GM18858 (cell line): ENCODE measurements at regions not wholly inside any gene's neighbourhood (a gene's known extent, or its start where the extent isn't known, plus 50 kb on each side); places are given as distances from the start of the nearest gene placed in this dataset.

Source experiments
- ATAC-seq: cut with Tn5 transposase; IDR thresholded peaks from one replicate; pipeline ENCODE4 v1.9.1; 2021; ENCODE audit not compliant: unreplicated experiment

GRCh38 chr9:38164659-38165221 lies 95.7 kb upstream of the SHB start:
- no peak for ATAC-seq

- ATAC-seq, result no peak
Observed at GRCh38 chr9:38163518-38163917, 94.5 kb upstream of the SHB start.

DNA sequence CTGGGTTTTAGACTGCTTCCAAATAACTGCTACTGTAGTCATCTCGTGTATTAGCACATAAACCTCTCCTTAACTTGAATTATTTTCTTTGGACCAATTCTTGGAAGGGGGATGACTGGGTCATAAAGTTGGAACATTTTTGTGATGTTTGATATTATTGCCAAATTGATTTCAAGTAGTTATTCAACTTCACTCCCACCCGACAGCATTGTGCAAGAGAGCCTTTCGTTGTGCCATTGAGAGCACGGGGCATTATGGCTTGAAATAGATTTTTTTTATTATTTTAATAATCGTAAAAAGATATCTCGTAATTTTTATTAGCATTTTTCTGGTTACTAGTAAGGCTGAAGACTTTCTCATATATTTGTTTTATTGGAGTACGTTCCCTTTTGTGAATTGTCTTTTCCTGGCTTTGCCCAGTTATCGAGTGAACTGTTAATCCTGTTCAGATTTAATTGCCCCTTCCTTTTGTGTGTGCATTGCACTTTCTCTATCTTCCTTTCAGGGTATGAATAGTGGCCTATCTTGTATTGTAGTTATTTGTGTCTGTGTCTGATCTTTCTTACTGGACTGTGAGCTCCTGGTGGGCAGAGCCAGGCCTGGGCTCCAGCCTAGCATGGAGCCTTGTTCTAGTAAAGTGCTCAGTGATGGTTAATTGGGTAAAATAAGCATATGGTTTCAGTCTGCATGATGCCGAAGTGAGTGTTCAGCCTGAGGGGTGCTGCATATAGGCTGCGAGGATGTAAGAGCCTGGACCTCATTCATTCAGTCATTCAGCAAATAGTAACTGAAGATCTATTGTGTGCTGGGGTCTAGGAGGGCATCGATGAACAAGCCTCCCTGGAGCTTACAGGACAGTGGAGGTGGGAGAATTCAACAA lies 93.5 kb upstream of the SHB start:
- ATAC-seq, result no peak

DNA sequence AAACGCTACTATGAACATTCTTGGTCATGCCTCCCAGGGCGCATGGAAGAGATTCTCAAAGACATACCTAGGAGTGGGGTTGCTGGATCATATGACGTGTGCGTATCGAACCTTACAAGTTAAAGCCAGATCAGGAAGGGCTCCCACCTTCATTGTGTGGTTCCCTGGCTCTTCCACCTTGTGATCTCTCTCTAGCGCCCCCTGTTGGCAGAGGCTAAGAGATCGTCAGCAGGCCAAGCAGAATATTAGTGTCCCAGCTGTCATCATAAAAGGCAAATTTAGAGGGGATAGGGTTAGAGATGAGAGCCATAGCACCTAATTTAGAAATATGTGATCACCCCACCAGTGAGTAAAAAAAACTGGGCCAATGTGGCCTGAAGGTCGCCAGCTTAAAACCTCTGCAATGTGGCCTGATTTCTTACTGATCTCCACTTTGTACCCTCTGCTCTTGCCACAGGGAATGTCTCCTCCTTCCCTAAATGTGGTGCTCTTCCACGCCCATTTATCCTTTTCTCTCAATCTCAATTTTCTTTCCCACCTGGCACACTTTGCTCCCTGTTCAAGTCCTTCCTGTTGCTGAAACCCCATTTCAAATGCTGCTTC lies 91.7 kb upstream of the SHB start:
- no peak for ATAC-seq

DNA sequence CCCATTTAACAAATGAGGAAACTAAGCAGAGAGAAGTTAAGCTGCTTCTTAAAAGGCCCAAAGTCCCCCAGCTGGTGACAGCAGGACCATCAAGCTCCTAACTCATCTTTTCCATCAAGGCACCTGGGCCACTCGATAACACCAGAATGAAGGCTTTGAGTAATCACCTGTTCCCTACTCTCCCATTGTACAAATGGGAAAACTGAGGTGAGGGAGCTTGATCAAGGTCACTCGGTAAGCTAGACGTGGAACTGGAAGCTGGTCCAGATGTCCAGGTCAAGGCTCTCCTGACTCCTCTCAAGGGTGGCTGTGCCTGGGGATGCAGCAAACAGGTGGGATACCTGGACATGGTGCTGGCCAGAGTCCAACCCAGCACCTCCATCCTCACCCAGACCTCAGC lies 90.6 kb upstream of the SHB start:
- ATAC-seq, result no peak

GRCh38 chr9:38158628-38159027 lies 89.6 kb upstream of the SHB start:
- ATAC-seq, result no peak

- no peak for ATAC-seq
Observed at GRCh38 chr9:38157711-38158110, 88.7 kb upstream of the SHB start.

- ATAC-seq, result no peak
Observed at GRCh38 chr9:38154501-38155421, 85.7 kb upstream of the SHB start.

- no peak for ATAC-seq
Observed at GRCh38 chr9:38153910-38154291, 84.9 kb upstream of the SHB start.

- no peak for ATAC-seq
Observed at GRCh38 chr9:38153152-38153909, 84.3 kb upstream of the SHB start.

DNA sequence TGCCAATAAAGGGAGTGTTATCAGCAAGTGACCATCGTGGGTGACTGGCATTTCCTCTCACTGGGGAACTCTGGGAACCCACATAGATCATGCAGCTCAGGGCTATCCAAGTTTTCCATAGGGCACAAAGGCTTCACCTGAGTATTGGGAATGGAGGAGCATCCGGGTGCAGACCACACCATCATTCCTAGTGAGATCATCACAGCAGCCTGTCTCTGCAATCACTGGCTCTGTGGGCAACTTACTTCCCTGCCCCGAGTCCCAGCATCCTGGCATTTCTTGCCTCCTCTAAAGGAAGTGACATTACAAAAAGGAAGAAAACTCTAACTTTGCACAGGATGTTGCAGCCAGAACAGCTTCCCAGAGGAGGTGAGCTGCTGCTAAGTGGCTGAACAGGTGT lies 80.6 kb upstream of the SHB start:
- ATAC-seq, result no peak

GRCh38 chr9:38146844-38147243 lies 77.8 kb upstream of the SHB start:
- no peak for ATAC-seq

DNA sequence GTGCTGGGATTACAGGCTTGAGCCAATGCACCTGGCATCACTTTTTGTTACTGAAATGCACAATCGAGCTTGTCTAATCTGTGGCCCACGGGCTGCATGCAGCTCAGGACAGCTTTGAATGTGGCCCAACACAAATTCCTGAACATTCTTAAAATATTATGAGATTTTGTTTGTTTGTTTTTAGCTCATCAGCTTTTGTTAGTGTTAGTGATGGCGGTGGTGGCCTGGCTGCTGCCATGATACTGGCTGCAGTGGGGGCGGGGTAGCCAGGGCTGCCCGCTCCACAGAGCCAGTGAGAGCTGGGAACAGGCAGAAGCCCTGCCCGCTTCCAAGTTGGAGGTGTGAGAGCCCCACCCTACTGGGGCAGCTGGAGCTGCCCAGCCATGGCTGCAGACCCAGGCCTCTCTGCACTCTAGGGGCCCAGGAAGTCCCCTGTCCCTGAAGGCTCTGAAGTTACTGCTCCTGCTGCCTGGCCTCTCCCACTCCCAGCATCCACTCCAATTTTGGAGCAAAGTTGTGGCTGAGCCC lies 76.6 kb upstream of the SHB start:
- ATAC-seq, result no peak

- ATAC-seq, result no peak
Observed at GRCh38 chr9:38144421-38144820, 75.4 kb upstream of the SHB start.

DNA sequence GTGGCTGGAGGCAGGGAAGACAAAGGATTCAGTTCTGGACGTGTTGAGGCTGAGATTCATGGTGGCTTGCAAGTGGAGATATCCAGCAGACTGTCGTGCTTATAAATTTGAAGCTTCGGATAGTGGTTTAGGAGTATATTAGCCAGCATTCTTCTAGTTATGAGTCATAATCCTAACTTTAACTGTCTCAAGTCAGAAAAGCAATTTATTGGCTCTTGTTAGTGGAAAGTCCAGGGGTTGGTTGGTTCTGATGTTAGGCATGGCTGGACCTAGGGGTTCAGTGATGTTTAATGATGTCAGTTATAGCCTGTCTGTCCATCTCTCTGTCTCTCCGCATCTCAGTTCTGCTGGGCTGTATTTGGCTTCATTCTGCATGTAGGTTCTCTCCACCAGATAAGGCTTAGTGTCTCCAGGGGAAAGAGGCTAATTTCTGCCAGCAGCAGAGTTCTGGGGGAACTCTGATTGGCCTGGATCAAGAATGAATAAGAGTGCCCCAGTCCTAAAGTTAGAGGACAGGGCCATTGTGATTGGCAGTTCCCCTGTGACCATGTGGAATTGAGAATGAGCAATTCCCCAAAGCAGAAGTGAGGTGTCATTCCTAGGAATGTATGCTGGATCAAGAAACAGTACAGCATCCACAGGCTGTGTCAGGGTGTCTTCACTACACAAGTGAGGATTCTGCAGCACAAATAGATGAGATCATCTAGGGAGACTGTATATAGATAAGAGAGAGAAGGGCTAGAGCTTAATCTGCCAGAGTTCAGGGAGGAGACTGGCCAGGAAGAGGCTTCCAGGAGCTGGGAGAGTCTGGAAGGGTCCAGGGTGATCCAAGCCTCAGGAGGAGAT lies 72.9 kb upstream of the SHB start:
- ATAC-seq, result no peak

- no peak for ATAC-seq
Observed at GRCh38 chr9:38138276-38138675, 69.2 kb upstream of the SHB start.

- no peak for ATAC-seq
Observed at GRCh38 chr9:38137342-38137741, 68.3 kb upstream of the SHB start.

GRCh38 chr9:38136386-38136785 lies 67.4 kb upstream of the SHB start:
- no peak for ATAC-seq

DNA sequence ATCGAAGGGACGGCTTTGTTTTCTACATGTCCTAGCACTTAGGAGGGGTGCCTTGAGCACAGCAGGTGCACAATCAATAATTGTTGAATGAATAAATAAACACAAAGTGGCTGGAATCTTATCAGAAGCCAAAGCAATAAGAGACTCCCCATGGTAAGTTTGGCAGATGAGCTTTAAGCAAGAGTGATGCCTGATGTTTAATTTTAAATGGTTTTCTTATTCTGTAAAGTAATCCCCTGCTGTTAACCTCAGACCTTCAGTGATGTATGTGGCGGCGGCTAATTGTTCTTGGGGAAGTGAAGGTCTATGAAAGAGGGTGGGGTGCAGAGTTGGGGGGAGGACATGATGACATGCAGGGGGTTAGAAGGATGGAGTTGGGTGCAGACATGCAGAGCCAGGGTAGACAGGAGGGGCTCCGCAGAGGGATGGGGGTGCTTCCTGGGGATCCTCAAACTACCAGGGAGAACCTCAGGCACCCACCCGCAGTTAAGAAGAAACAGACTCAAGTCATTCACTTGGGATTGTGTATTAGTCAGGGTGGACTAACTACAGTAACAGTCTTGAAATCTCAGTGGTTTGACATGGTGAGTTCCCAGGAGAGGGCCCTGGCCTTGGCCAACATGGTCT lies 65.7 kb upstream of the SHB start:
- ATAC-seq, result no peak
